ENCODE measurements at regions not wholly inside any gene's neighbourhood (a gene's known extent, or its start where the extent isn't known, plus 50 kb on each side); places are given as distances from the start of the nearest gene placed in this dataset.

DNA sequence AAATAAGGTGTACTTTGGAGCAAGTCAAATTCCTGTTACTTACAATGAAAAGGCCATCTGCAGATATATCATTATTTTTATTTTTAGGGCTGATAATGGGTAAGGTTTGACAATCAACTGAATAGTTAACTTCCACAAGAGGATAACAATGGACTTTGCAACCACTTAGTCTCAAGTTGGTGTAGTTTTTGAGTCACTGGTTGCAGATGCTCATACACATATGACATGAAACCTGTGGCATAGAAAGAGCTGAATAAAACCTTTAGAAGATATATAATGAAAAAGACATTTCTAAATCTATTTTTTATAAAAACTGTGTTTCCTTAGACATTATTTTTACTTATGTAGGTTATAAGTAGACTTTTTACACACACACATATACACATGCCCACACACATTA is 2110.9 kb downstream of the PCDH7 start:
- no peak overlapping the region for H3K4me3 Mint-ChIP-seq
- no peak for DNase-seq
- Histone ChIP-seq H3K4me1 (ENCODE audit: control insufficient read depth in 1 of 2, insufficient read depth in 2 of 2, low read length in 2 of 2) (no peaks in the 10 kb centered on the region), H3K27me3 (ENCODE audit: control insufficient read depth in 2 of 2, insufficient read depth in 2 of 2, low read length in 2 of 2) (no peaks in the 10 kb centered on the region), H4K20me1 (ENCODE audit: insufficient read depth, low read length) (no peaks in the 10 kb centered on the region), H3K27ac (ENCODE audit: low read depth in 1 of 2, low read length in 2 of 2) (no peak overlapping the region), H3K9me3 (replicated peaks in 1 of 2; ENCODE audit: control insufficient read depth in 1 of 2, insufficient read depth in 1 of 2, low read length in 2 of 2) (peaks cover 2 to 6% of the 10 kb centered on the region in 2 donors), H3K9ac (ENCODE audit: insufficient read depth, low read length, poor library complexity, severe bottlenecking) (no peak overlapping the region), H2AFZ (ENCODE audit: insufficient read depth, low read depth, low read length, poor library complexity, severe bottlenecking) (no peak overlapping the region), H3K36me3 (replicated peaks in 1 of 2; ENCODE audit: control insufficient read depth in 1 of 2, insufficient read depth in 2 of 2, low read length in 2 of 2) (no peaks in the 10 kb centered on the region), H3K4me3 (replicated peaks in 1 of 3; ENCODE audit: low read depth in 2 of 3, low read length in 3 of 3) (no peak overlapping the region), H3K4me2 (replicated peaks; ENCODE audit: extremely low read depth, low read length, poor library complexity, severe bottlenecking) (no peak overlapping the region), H3K79me2 (ENCODE audit: insufficient read depth, low read length) (no peaks in the 10 kb centered on the region)
- H3K9me3 Mint-ChIP-seq = peaks cover 1 to 7% (median 5%) of the 10 kb centered on the region in 7 donors
- TF ChIP-seq, protein P1, sequence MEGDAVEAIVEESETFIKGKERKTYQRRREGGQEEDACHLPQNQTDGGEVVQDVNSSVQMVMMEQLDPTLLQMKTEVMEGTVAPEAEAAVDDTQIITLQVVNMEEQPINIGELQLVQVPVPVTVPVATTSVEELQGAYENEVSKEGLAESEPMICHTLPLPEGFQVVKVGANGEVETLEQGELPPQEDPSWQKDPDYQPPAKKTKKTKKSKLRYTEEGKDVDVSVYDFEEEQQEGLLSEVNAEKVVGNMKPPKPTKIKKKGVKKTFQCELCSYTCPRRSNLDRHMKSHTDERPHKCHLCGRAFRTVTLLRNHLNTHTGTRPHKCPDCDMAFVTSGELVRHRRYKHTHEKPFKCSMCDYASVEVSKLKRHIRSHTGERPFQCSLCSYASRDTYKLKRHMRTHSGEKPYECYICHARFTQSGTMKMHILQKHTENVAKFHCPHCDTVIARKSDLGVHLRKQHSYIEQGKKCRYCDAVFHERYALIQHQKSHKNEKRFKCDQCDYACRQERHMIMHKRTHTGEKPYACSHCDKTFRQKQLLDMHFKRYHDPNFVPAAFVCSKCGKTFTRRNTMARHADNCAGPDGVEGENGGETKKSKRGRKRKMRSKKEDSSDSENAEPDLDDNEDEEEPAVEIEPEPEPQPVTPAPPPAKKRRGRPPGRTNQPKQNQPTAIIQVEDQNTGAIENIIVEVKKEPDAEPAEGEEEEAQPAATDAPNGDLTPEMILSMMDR (IDR thresholded peaks at IDR 0.05) = no peak
- H3K27ac Mint-ChIP-seq = no peak overlapping the region
- peaks cover 0 to 2% (median 0%) of the 10 kb centered on the region in 3 donors for H3K27me3 Mint-ChIP-seq (ENCODE audit: low read depth in 3 of 3)
- H3K4me1 Mint-ChIP-seq = no peaks in the 10 kb centered on the region
- intact Hi-C loops (cut with micrococcal nuclease) = no loop called here
- H3K36me3 Mint-ChIP-seq = no peaks in the 10 kb centered on the region

DNA sequence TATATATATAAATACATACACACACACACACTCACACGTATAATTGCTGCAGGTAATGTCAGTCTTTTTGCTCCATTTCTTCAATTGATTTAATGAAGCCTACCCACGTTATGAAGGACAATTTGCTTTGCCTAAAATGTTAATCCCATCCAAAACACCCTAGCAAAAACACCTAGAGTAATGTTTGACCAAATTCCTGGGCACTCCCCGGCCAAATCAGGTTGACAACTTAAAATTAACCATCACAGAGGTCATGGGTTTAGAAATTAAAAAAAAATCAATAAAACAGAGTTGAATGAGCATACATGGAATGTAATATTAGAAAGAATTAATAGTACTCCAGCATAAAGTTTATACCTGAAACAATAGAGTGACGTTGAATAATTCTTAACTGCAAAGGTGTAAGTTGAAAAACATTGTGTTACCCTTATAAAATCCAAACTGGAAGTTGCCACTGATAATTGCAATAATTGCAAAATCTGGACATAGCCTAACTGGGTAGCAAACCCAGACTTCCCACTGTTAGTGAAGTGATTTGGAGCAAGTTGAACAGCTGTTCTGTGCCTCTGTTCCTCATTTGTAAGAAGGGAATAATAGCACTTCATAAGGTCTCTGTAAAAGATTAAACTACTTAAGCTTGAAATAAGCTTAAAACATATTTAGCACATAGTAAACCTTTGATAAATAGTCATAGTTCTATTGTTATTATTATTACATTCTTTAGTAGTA is 2120.5 kb downstream of the PCDH7 start:
- Histone ChIP-seq H3K79me2 (ENCODE audit: insufficient read depth, low read length) (no peaks in the 10 kb centered on the region), H3K4me1 (ENCODE audit: control insufficient read depth in 1 of 2, insufficient read depth in 2 of 2, low read length in 2 of 2) (no peaks in the 10 kb centered on the region), H3K4me3 (replicated peaks in 1 of 3; ENCODE audit: low read depth in 2 of 3, low read length in 3 of 3) (no peak overlapping the region), H3K36me3 (replicated peaks in 1 of 2; ENCODE audit: control insufficient read depth in 1 of 2, insufficient read depth in 2 of 2, low read length in 2 of 2) (no peaks in the 10 kb centered on the region), H3K27me3 (ENCODE audit: control insufficient read depth in 2 of 2, insufficient read depth in 2 of 2, low read length in 2 of 2) (no peaks in the 10 kb centered on the region), H3K9ac (ENCODE audit: insufficient read depth, low read length, poor library complexity, severe bottlenecking) (no peak overlapping the region), H3K27ac (ENCODE audit: low read depth in 1 of 2, low read length in 2 of 2) (no peak overlapping the region), H3K9me3 (replicated peaks in 1 of 2; ENCODE audit: control insufficient read depth in 1 of 2, insufficient read depth in 1 of 2, low read length in 2 of 2) (no peaks in the 10 kb centered on the region), H3K4me2 (replicated peaks; ENCODE audit: extremely low read depth, low read length, poor library complexity, severe bottlenecking) (no peak overlapping the region), H4K20me1 (ENCODE audit: insufficient read depth, low read length) (no peaks in the 10 kb centered on the region), H2AFZ (ENCODE audit: insufficient read depth, low read depth, low read length, poor library complexity, severe bottlenecking) (no peak overlapping the region)
- DNase-seq = no peak
- no peak overlapping the region for H3K27ac Mint-ChIP-seq
- TF ChIP-seq, protein P1 (IDR thresholded peaks at IDR 0.05) = no peak
- H3K4me1 Mint-ChIP-seq = no peaks in the 10 kb centered on the region
- H3K36me3 Mint-ChIP-seq = no peaks in the 10 kb centered on the region
- no peak overlapping the region for H3K4me3 Mint-ChIP-seq
- 50% methylated on average over 1 of the region's 4 CpGs for WGBS (ENCODE audit: insufficient coverage)
- no peaks in the 10 kb centered on the region for H3K9me3 Mint-ChIP-seq
- intact Hi-C loops (cut with micrococcal nuclease) = no loop called here
- no peaks in the 10 kb centered on the region for H3K27me3 Mint-ChIP-seq (ENCODE audit: low read depth in 3 of 3)
